T-cell (primary cell): ENCODE measurements at regions not wholly inside any gene's neighbourhood (a gene's known extent, or its start where the extent isn't known, plus 50 kb on each side); places are given as distances from the start of the nearest gene placed in this dataset.
"Not testable (repeated sequence)": the region's sequence is repeated elsewhere in the genome, so short reads cannot be mapped to it uniquely, and the experiment has no call there.

Experiments used
- ATAC-seq, 4 experiments: fragments of 200-7000 bp in 3 of 4; fragments of 150-1000 bp in 1 of 4; cut with Tn5 transposase; replicated peaks in 1 of 4; 1 replicate in 3 of 4; 2 replicates in 1 of 4; pipeline ENCODE4 v1.10.0; 2021; ENCODE audit warnings: moderate library complexity in 3 of 4, mild to moderate bottlenecking in 2 of 4, moderate number of reproducible peaks in 1 of 4
- CTCF ChIA-PET, 2 donors: fragments of 300-600 bp; sonication (Branson Sonifier 250); formaldehyde crosslinking; loops; one replicate each; lab custom pipeline; 2022; ENCODE audit warnings: antibody characterized with exemption in 2 of 2; lab: Charles Lee
- POLR2A ChIA-PET, 2 donors: fragments of 300-600 bp; sonication (Branson Sonifier 250); formaldehyde crosslinking; loops; one replicate each; lab custom pipeline; 2022; ENCODE audit warnings: antibody characterized with exemption in 2 of 2; lab: Charles Lee
- DNase-seq, 35 experiments: peaks; one replicate each; pipeline versions ENCODE4 v3.0.0 to v3.0.0-alpha.2; 2013 to 2023
- H3K27ac ChIP-seq: one replicate; pipeline ENCODE4 v1.5.1; 2013; ENCODE audit warnings: low read length
- H3K27me3 ChIP-seq, 2 experiments: replicated peaks in 1 of 2; 1 replicate in 1 of 2; 2 replicates in 1 of 2; pipeline versions ENCODE4 v1.6.1 to v1.7.0; 2013; ENCODE audit warnings: low read length in 1 of 2, mixed read lengths in 1 of 2; ENCODE audit not compliant: control insufficient read depth in 2 of 2, insufficient read depth in 2 of 2; ENCODE audit errors: extremely low read depth in 1 of 2
- H3K36me3 ChIP-seq, 2 donors: 1 replicate in 1 of 2; 2 replicates in 1 of 2; pipeline versions ENCODE4 v1.6.1 to v1.7.0; 2013; ENCODE audit warnings: low read length in 1 of 2; ENCODE audit not compliant: control insufficient read depth in 2 of 2, insufficient read depth in 1 of 2; ENCODE audit errors: extremely low read depth in 1 of 2
- H3K4me1 ChIP-seq, 2 experiments: 1 replicate in 1 of 2; 2 replicates in 1 of 2; pipeline versions ENCODE4 v1.6.1 to v1.7.0; 2013; ENCODE audit warnings: low read length in 2 of 2, mixed read lengths in 1 of 2; ENCODE audit not compliant: insufficient read depth in 2 of 2, control insufficient read depth in 1 of 2; ENCODE audit errors: extremely low read depth in 1 of 2
- H3K4me3 ChIP-seq, 2 donors: 1 replicate in 1 of 2; 2 replicates in 1 of 2; pipeline versions ENCODE4 v1.5.1 to v1.7.0; 2013; ENCODE audit warnings: mild to moderate bottlenecking in 2 of 2, low read length in 1 of 2, moderate library complexity in 1 of 2; ENCODE audit not compliant: control insufficient read depth in 1 of 2; ENCODE audit errors: extremely low read depth in 1 of 2
- H3K9me3 ChIP-seq: 2 replicates; pipeline ENCODE4 v1.7.0; 2013
- H3K27ac Mint-ChIP-seq, 2 donors: one replicate each; pipeline ENCODE4 v1.8.0; 2020 to 2021; ENCODE audit warnings: mild to moderate bottlenecking in 2 of 2, mixed read lengths in 2 of 2
- H3K27me3 Mint-ChIP-seq, 2 donors: one replicate each; pipeline ENCODE4 v1.8.0; 2021 to 2022; ENCODE audit warnings: mixed read lengths in 2 of 2
- H3K36me3 Mint-ChIP-seq: one replicate; pipeline ENCODE4 v1.8.0; 2021; ENCODE audit warnings: mixed read lengths
- H3K4me1 Mint-ChIP-seq, 3 donors: one replicate each; pipeline ENCODE4 v1.8.0; 2020 to 2022; ENCODE audit warnings: mixed read lengths in 3 of 3, mild to moderate bottlenecking in 1 of 3
- H3K4me3 Mint-ChIP-seq, 3 donors: one replicate each; pipeline ENCODE4 v1.8.0; 2020 to 2022; ENCODE audit warnings: mild to moderate bottlenecking in 3 of 3, mixed read lengths in 3 of 3, moderate library complexity in 3 of 3
- H3K9me3 Mint-ChIP-seq, 3 donors: one replicate each; pipeline ENCODE4 v1.8.0; 2020 to 2022; ENCODE audit warnings: mixed read lengths in 3 of 3
- WGBS: methylation state at CpG from one replicate; pipeline ENCODE4 v1.1.5; 2013; ENCODE audit warnings: missing lambda C conversion rate; ENCODE audit not compliant: insufficient coverage; 5-methylcytosine and 5-hydroxymethylcytosine counted together

GRCh38 chr4:12005471-12005870 is 576.8 kb upstream of the HS3ST1 start:
- no peaks in the 10 kb centered on the region for H3K27me3 ChIP-seq
- Mint-ChIP-seq H3K4me1 (no peaks in the 10 kb centered on the region), H3K36me3 (no peaks in the 10 kb centered on the region), H3K9me3 (peaks cover 2 to 21% (median 12%) of the 10 kb centered on the region in 3 donors), H3K27me3 (no peaks in the 10 kb centered on the region), H3K4me3 (no peak overlapping the region), H3K27ac (no peak overlapping the region)
- POLR2A ChIA-PET, result no interaction called here
- H3K4me3 ChIP-seq, result no peak overlapping the region
- no peak for ATAC-seq
- H3K9me3 ChIP-seq, result no peaks in the 10 kb centered on the region
- DNase-seq, result no peak
- no peak overlapping the region for H3K27ac ChIP-seq
- CTCF ChIA-PET, result no interaction called here
- H3K36me3 ChIP-seq, result no peaks in the 10 kb centered on the region
- H3K4me1 ChIP-seq, result no peaks in the 10 kb centered on the region

GRCh38 chr4:11996581-11996980 is 567.9 kb upstream of the HS3ST1 start:
- 90% methylated on average over 2 of the region's 5 CpGs for WGBS
- DNase-seq, H3K27me3 Mint-ChIP-seq, H3K36me3 ChIP-seq, H3K4me1 Mint-ChIP-seq, H3K9me3 ChIP-seq, POLR2A ChIA-PET, H3K27ac Mint-ChIP-seq, CTCF ChIA-PET, H3K4me3 ChIP-seq, H3K27me3 ChIP-seq, H3K27ac ChIP-seq, H3K4me3 Mint-ChIP-seq, H3K4me1 ChIP-seq, H3K36me3 Mint-ChIP-seq, ATAC-seq: not testable (repeated sequence)
- H3K9me3 Mint-ChIP-seq, result peaks cover 10 to 42% (median 25%) of the 10 kb centered on the region in 3 donors

GRCh38 chr4:11976726-11977263 is 548.1 kb upstream of the HS3ST1 start:
- H3K27me3 Mint-ChIP-seq, result no peaks in the 10 kb centered on the region
- H3K4me1 Mint-ChIP-seq, result no peaks in the 10 kb centered on the region
- ChIA-PET POLR2A (no interaction called here), CTCF (interaction anchor here in 1 of 2 donors (0.7 kb wide), 1 partner anchor 701 kb away, joined by 3 read pairs; no protein-coding TSS in a partner anchor)
- H3K36me3 Mint-ChIP-seq, result no peaks in the 10 kb centered on the region
- ATAC-seq (no peak), DNase-seq (no peak)
- H3K4me3 Mint-ChIP-seq, result no peak overlapping the region
- Histone ChIP-seq H3K4me1 (no peaks in the 10 kb centered on the region), H3K27ac (no peak overlapping the region), H3K9me3 (no peaks in the 10 kb centered on the region), H3K36me3 (no peaks in the 10 kb centered on the region), H3K4me3 (no peak overlapping the region), H3K27me3 (no peaks in the 10 kb centered on the region)
- H3K9me3 Mint-ChIP-seq, result no peaks in the 10 kb centered on the region
- WGBS, result no CpG with 5 or more reads among the region's 3 CpGs
- H3K27ac Mint-ChIP-seq, result no peak overlapping the region

GRCh38 chr4:11973270-11973669 is 544.6 kb upstream of the HS3ST1 start:
- Mint-ChIP-seq H3K36me3 (no peaks in the 10 kb centered on the region), H3K4me3 (no peak overlapping the region), H3K27ac (no peak overlapping the region), H3K27me3 (no peaks in the 10 kb centered on the region), H3K4me1 (no peaks in the 10 kb centered on the region), H3K9me3 (peaks cover 0 to 5% (median 0%) of the 10 kb centered on the region in 3 donors)
- Histone ChIP-seq H3K4me3 (no peak overlapping the region), H3K4me1 (no peaks in the 10 kb centered on the region), H3K27me3 (no peaks in the 10 kb centered on the region), H3K9me3 (no peaks in the 10 kb centered on the region), H3K36me3 (no peaks in the 10 kb centered on the region), H3K27ac (no peak overlapping the region)
- no peak for ATAC-seq
- ChIA-PET CTCF (no interaction called here), POLR2A (no interaction called here)
- DNase-seq, result no peak
- no CpG with 5 or more reads among the region's 2 CpGs for WGBS

GRCh38 chr4:11970754-11971153 is 542.1 kb upstream of the HS3ST1 start:
- ChIA-PET CTCF (no interaction called here), POLR2A (no interaction called here)
- no peak overlapping the region for H3K4me3 Mint-ChIP-seq
- H3K9me3 ChIP-seq, result no peaks in the 10 kb centered on the region
- H3K4me3 ChIP-seq, result no peak overlapping the region
- H3K27ac Mint-ChIP-seq, result no peak overlapping the region
- no peaks in the 10 kb centered on the region for H3K36me3 Mint-ChIP-seq
- peaks cover 0 to 3% of the 10 kb centered on the region in 2 donors for H3K27me3 Mint-ChIP-seq
- H3K4me1 Mint-ChIP-seq, result no peaks in the 10 kb centered on the region
- H3K27ac ChIP-seq, result no peak overlapping the region
- ATAC-seq, result no peak
- no peaks in the 10 kb centered on the region for H3K27me3 ChIP-seq
- H3K36me3 ChIP-seq, result no peaks in the 10 kb centered on the region
- peaks cover 0 to 5% (median 0%) of the 10 kb centered on the region in 3 donors for H3K9me3 Mint-ChIP-seq
- no peak for DNase-seq
- no peaks in the 10 kb centered on the region for H3K4me1 ChIP-seq

GRCh38 chr4:11966782-11967181 is 538.1 kb upstream of the HS3ST1 start:
- H3K9me3 Mint-ChIP-seq, result peaks cover 0 to 13% (median 10%) of the 10 kb centered on the region in 3 donors
- Histone ChIP-seq H3K36me3 (no peaks in the 10 kb centered on the region), H3K4me1 (no peaks in the 10 kb centered on the region), H3K27ac (no peak overlapping the region), H3K27me3 (no peaks in the 10 kb centered on the region), H3K4me3 (no peak overlapping the region), H3K9me3 (no peaks in the 10 kb centered on the region)
- WGBS, result no CpG with 5 or more reads among the region's 4 CpGs
- no peaks in the 10 kb centered on the region for H3K36me3 Mint-ChIP-seq
- POLR2A ChIA-PET, result no interaction called here
- CTCF ChIA-PET, result no interaction called here
- peaks cover 0 to 3% of the 10 kb centered on the region in 2 donors for H3K27me3 Mint-ChIP-seq
- no peaks in the 10 kb centered on the region for H3K4me1 Mint-ChIP-seq
- no peak for ATAC-seq
- H3K27ac Mint-ChIP-seq, result no peak overlapping the region
- DNase-seq, result no peak
- H3K4me3 Mint-ChIP-seq, result no peak overlapping the region

GRCh38 chr4:11954093-11954492 is 525.4 kb upstream of the HS3ST1 start:
- H3K36me3 Mint-ChIP-seq, result no peaks in the 10 kb centered on the region

More at GRCh38 chr4:11954093-11954492, 525.4 kb upstream of the HS3ST1 start:
- H3K27ac ChIP-seq, result no peak overlapping the region
- no peak overlapping the region for H3K4me3 Mint-ChIP-seq
- H3K27me3 Mint-ChIP-seq, result no peaks in the 10 kb centered on the region
- no peak for ATAC-seq
- ChIA-PET POLR2A (no interaction called here), CTCF (no interaction called here)
- H3K27me3 ChIP-seq, result no peaks in the 10 kb centered on the region
- H3K4me3 ChIP-seq, result no peak overlapping the region
- H3K4me1 ChIP-seq, result no peaks in the 10 kb centered on the region
- peaks cover 0 to 6% (median 2%) of the 10 kb centered on the region in 3 donors for H3K9me3 Mint-ChIP-seq
- WGBS, result no CpG with 5 or more reads among the region's 2 CpGs
- H3K9me3 ChIP-seq, result no peaks in the 10 kb centered on the region
- no peak for DNase-seq
- no peaks in the 10 kb centered on the region for H3K36me3 ChIP-seq
- no peak overlapping the region for H3K27ac Mint-ChIP-seq
- H3K4me1 Mint-ChIP-seq, result no peaks in the 10 kb centered on the region
